Parathyroid adenoma (tissue), 2 donors: ENCODE measurements at regions not wholly inside any gene's neighbourhood (a gene's known extent, or its start where the extent isn't known, plus 50 kb on each side); places are given as distances from the start of the nearest gene placed in this dataset.

ENCODE experiments used
- H2AFZ ChIP-seq: fragments of 300-600 bp; sonication (generic); one replicate; pipeline ENCODE4 v1.7.0; 2017; ENCODE audit warnings: antibody characterized with exemption, mild to moderate bottlenecking
- H3K27ac ChIP-seq: fragments of 300-600 bp; sonication (generic); one replicate; pipeline ENCODE4 v1.7.0; 2017
- H3K27me3 ChIP-seq: fragments of 300-600 bp; sonication (generic); one replicate; pipeline ENCODE4 v1.7.0; 2017; ENCODE audit warnings: low read length; ENCODE audit not compliant: control insufficient read depth, insufficient read depth
- H3K36me3 ChIP-seq: fragments of 300-600 bp; sonication (generic); one replicate; pipeline ENCODE4 v1.7.0; 2017; ENCODE audit warnings: low read length; ENCODE audit not compliant: control insufficient read depth, insufficient read depth
- H3K4me1 ChIP-seq: fragments of 300-600 bp; sonication (generic); one replicate; pipeline ENCODE4 v1.7.0; 2017; ENCODE audit warnings: control low read depth
- H3K4me2 ChIP-seq: fragments of 300-600 bp; sonication (generic); one replicate; pipeline ENCODE4 v1.7.0; 2017; ENCODE audit warnings: low read length
- H3K4me3 ChIP-seq: fragments of 300-600 bp; sonication (generic); one replicate; pipeline ENCODE4 v1.7.0; 2017; ENCODE audit warnings: low read depth, low read length
- H3K79me2 ChIP-seq: fragments of 300-600 bp; sonication (generic); one replicate; pipeline ENCODE4 v1.7.0; 2017; ENCODE audit warnings: control low read depth
- H3K9ac ChIP-seq: fragments of 300-600 bp; sonication (generic); one replicate; pipeline ENCODE4 v1.7.0; 2017; ENCODE audit warnings: mild to moderate bottlenecking
- H3K9me3 ChIP-seq: fragments of 300-600 bp; sonication (generic); one replicate; pipeline ENCODE4 v1.7.0; 2017; ENCODE audit warnings: low read length; ENCODE audit not compliant: control insufficient read depth
- TF ChIP-seq, protein P1 (sequence below): fragments of 300-600 bp; sonication (generic); IDR thresholded peaks from one replicate; pipeline ENCODE4 v1.7.0; 2017; ENCODE audit warnings: antibody characterized with exemption, mild to moderate bottlenecking
- donor health status: primary hyperparathyroidism.

DNA sequence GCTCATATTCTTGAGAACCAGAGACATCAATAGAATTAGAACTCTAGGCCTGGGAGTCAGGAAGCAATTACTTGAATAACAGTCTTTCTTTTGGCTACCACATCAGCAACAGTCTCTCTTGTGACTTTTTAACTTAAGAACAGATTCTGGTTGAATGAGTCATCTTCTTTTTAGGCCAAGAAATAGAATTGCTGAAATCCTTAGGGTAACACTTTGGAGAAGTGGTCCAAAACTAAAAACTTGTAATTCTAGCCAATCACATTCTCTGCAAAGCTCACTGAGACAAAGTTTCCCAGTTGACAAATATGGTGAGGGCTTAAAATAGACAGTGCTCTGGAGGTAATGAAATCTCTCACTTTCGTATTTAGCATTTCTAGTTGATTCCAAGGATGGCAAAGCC lies 238.0 kb downstream of the SHOX2 start:
- Histone ChIP-seq H3K79me2 (no peaks in the 10 kb centered on the region), H3K27me3 (no peaks in the 10 kb centered on the region), H3K4me2 (no peak overlapping the region), H3K9ac (no peak overlapping the region), H2AFZ (no peak overlapping the region), H3K36me3 (no peaks in the 10 kb centered on the region), H3K4me3 (no peak overlapping the region), H3K9me3 (no peaks in the 10 kb centered on the region), H3K27ac (no peak overlapping the region), H3K4me1 (no peaks in the 10 kb centered on the region)
- TF ChIP-seq, protein P1, sequence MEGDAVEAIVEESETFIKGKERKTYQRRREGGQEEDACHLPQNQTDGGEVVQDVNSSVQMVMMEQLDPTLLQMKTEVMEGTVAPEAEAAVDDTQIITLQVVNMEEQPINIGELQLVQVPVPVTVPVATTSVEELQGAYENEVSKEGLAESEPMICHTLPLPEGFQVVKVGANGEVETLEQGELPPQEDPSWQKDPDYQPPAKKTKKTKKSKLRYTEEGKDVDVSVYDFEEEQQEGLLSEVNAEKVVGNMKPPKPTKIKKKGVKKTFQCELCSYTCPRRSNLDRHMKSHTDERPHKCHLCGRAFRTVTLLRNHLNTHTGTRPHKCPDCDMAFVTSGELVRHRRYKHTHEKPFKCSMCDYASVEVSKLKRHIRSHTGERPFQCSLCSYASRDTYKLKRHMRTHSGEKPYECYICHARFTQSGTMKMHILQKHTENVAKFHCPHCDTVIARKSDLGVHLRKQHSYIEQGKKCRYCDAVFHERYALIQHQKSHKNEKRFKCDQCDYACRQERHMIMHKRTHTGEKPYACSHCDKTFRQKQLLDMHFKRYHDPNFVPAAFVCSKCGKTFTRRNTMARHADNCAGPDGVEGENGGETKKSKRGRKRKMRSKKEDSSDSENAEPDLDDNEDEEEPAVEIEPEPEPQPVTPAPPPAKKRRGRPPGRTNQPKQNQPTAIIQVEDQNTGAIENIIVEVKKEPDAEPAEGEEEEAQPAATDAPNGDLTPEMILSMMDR: no peak

DNA sequence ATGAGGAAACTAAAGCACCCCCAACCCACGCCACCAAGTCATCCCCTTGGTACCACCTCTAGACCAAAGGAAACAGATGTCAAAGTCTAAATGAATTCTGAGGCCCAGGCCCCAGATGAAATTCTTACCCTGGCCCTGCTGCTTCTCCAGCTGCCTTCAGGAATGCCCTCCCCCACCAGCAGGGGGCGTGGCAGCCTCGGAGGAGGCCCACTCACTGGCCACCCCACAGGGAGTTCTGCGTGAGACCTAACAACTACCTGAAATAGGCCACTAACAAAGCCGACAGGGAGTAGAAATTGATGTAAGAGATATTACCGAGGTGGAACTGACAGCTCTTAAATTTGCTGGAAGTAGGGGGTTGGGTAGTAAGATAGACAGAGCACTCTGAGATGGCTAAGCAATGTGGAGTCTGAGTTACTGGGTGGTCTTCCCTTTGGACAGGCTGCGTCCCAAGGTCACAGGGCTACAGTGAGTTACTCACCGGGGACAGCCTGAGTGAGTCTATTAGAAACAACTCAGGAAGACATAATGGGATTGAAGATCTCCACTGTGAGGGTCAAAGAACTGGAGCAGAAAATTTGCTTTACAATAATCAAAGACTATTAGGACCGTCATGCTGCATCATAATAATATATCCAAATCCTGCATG lies 240.7 kb downstream of the SHOX2 start:
- no peaks in the 10 kb centered on the region for H3K36me3 ChIP-seq
- H3K4me1 ChIP-seq: no peaks in the 10 kb centered on the region
- no peak overlapping the region for H2AFZ ChIP-seq
- H3K79me2 ChIP-seq: no peaks in the 10 kb centered on the region
- no peaks in the 10 kb centered on the region for H3K9me3 ChIP-seq
- H3K27ac ChIP-seq: no peak overlapping the region
- H3K27me3 ChIP-seq: no peaks in the 10 kb centered on the region
- H3K4me2 ChIP-seq: no peak overlapping the region
- H3K9ac ChIP-seq: no peak overlapping the region
- TF ChIP-seq, protein P1: no peak
- no peak overlapping the region for H3K4me3 ChIP-seq

DNA sequence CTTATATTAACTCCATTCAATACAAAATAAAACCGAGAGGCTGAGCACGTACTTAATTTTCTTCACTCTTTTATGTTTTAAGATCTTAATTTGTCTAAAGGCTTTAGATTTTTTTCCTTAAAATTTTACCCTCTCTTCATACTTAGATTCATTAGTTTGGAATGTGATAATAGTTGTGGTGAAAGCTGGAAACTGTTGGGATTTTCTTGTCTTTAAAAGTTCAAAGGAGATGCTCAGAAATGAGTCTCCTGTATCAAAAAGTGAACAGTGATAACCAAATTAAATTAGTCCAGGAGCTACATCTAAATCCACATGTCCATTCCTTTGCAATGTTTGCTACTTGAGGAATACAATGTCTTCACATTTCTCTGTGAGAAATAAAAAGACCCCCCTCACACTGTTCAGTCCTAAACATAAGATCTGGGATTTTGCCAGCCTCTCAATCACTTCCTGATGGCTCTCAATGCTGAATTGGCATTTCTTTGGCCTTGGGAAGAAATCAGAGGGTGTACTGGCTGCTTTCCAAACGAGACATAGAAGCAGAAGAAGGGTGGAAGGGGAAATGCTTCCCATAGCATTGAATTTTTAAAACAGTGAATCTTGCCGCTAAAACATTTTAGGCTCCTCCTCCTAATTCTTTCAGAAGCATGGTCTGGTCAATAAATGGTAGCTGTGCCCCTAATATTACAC lies 245.0 kb downstream of the SHOX2 start:
- Histone ChIP-seq H3K79me2 (no peaks in the 10 kb centered on the region), H3K27me3 (no peaks in the 10 kb centered on the region), H3K4me2 (no peak overlapping the region), H2AFZ (no peak overlapping the region), H3K36me3 (no peaks in the 10 kb centered on the region), H3K4me3 (no peak overlapping the region), H3K27ac (no peak overlapping the region), H3K4me1 (no peaks in the 10 kb centered on the region), H3K9me3 (no peaks in the 10 kb centered on the region), H3K9ac (no peak overlapping the region)
- TF ChIP-seq, protein P1: no peak

DNA sequence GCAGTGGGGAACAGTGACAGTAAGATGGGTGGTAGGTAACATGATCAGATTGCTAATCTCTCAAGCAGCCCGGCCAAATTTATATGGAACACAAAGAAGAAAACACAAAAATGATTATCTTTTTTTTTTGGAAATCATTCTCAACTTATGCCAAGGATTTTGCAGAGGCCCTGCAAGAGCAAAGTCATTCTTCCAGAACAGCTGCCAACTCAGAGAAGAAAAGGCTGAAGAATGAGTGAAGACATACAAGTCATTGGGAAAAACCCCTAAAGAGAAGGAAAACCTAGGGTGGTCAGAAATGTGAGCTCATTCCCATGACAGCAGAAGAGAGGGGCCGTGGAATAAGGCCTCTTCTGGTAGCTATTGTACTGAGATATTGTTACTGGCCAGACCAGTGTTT lies 246.7 kb downstream of the SHOX2 start:
- Histone ChIP-seq H2AFZ (no peak overlapping the region), H3K27ac (no peak overlapping the region), H3K9me3 (no peaks in the 10 kb centered on the region), H3K4me3 (no peak overlapping the region), H3K27me3 (no peaks in the 10 kb centered on the region), H3K4me2 (no peak overlapping the region), H3K36me3 (no peaks in the 10 kb centered on the region), H3K4me1 (no peaks in the 10 kb centered on the region), H3K79me2 (no peaks in the 10 kb centered on the region), H3K9ac (no peak overlapping the region)
- TF ChIP-seq, protein P1: no peak

DNA sequence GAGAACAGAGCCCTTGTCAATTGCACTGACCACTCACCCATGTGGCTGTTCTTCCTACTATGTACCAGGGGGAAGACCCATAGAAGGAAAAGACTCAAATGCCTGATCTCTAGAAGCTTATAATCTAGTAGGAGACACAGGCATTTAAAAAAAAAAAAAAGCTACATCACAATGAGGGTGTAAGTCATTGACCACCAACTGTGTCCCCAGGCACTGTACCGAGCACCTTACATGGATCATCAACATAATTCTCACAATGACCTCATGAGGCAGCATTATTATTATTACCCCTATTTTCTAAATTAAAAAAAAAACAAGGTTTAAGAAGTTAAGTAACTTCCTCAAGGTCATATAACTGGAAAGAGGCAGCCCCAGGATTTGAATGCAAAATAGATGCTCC lies 247.4 kb downstream of the SHOX2 start:
- no peaks in the 10 kb centered on the region for H3K9me3 ChIP-seq
- TF ChIP-seq, protein P1: no peak
- H3K9ac ChIP-seq: no peak overlapping the region
- H3K4me1 ChIP-seq: no peaks in the 10 kb centered on the region
- no peak overlapping the region for H3K4me3 ChIP-seq
- H3K27me3 ChIP-seq: no peaks in the 10 kb centered on the region
- H2AFZ ChIP-seq: no peak overlapping the region
- no peaks in the 10 kb centered on the region for H3K36me3 ChIP-seq
- no peaks in the 10 kb centered on the region for H3K79me2 ChIP-seq
- H3K4me2 ChIP-seq: no peak overlapping the region
- H3K27ac ChIP-seq: no peak overlapping the region
